D721Med (cell line): ENCODE measurements at regions not wholly inside any gene's neighbourhood (a gene's known extent, or its start where the extent isn't known, plus 50 kb on each side); places are given as distances from the start of the nearest gene placed in this dataset.

Source experiments
- DNase-seq: peaks from one replicate; pipeline ENCODE4 v3.0.0; 2011; ENCODE audit warnings: low spot score; ENCODE audit not compliant: insufficient read length
- FAIRE-seq: peaks from 2 replicates; lab custom pipeline; 2011; peaks lifted over from hg19 to GRCh38; lab: Jason Lieb, UNC
- CTCF ChIP-seq: IDR thresholded peaks from 2 replicates; pipeline ENCODE4 v1.5.1; 2012; ENCODE audit warnings: mild to moderate bottlenecking, control low read depth; ENCODE audit not compliant: insufficient read depth; ENCODE audit errors: missing control alignments

DNA sequence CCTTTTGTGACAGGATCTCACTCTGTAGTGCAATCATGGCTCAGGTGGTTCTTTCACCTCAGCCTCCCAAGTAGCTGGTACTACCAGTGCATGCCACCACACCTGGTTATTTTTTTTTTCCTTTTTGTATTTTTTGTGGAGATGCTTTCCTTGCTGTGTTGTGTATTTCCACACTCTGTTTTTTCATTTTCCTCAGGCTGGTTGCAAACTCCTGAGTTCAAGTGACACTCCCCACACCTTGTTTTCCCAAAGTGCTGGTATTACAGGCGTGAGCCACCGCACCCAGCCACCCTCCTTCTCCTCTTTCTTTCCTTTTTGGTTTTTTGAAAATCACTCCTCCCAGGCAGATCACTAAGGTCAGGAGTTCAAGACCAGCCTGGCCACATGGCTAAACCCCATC is 65.0 kb downstream of the MYCN start:
- DNase-seq: no peak
- TF ChIP-seq CTCF: no peak
- FAIRE-seq: no peak

DNA sequence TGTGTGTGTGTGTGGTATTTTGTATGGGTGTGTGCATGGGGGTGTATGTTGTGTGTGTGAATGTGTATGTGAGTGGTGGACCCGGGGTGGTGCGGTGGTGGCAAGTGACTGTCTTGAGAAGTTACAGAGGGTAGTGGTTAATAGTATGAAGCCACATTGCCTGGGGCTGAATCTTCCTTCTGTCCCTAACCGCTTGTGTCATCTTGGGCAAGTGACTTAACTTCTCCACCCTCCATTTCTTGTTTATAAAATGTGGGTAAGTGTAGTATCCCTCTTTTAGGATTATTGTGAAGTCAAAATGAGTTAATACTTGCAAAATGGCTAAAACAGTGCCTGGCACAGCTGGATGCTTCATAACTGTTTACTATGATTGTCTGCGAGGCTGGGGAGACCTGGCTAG is 63.5 kb downstream of the MYCN start:
- TF ChIP-seq CTCF: no peak
- no peak for DNase-seq
- FAIRE-seq: no peak

GRCh38 chr2:16003152-16003551 is 62.8 kb downstream of the MYCN start:
- no peak for TF ChIP-seq CTCF
- FAIRE-seq (no peak), DNase-seq (no peak)

- DNase-seq: no peak
- FAIRE-seq: no peak
- no peak for TF ChIP-seq CTCF
Measured at GRCh38 chr2:16002575-16002974, 62.2 kb downstream of the MYCN start.

- DNase-seq: no peak
- FAIRE-seq: no peak
- TF ChIP-seq CTCF: no peak
Measured at GRCh38 chr2:16002144-16002543, 61.8 kb downstream of the MYCN start.

DNA sequence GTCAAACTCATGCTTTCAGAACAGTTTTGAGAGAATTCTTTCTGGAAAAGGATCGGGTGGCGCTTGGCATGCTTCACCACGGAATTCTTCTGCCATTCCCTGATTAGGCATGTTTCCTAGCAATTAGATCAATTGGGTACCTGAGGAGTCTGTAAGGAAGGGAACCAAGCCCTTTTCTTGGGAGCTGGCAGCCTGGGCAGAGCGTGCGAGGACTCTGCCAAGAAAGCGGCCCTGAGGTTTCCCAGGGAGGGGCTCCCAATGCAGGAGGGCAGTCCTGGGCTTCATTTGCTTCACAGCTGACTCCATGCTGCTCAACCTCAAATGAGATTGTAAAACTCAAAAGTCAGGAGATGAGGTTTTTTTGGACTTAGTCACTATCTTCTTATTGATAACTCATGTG is 60.3 kb downstream of the MYCN start:
- no peak for TF ChIP-seq CTCF
- FAIRE-seq (no peak), DNase-seq (no peak)

GRCh38 chr2:15999596-16000469 is 59.5 kb downstream of the MYCN start:
- no peak for TF ChIP-seq CTCF
- DNase-seq: no peak
- no peak for FAIRE-seq
